CD4-positive, CD25-positive, alpha-beta regulatory T cell (primary cell): ENCODE measurements at regions not wholly inside any gene's neighbourhood (a gene's known extent, or its start where the extent isn't known, plus 50 kb on each side); places are given as distances from the start of the nearest gene placed in this dataset.

ENCODE experiments used
- ATAC-seq, 2 donors: fragments of 150-1000 bp; cut with Tn5 transposase; one replicate each; pipeline ENCODE4 v1.10.0; 2021; ENCODE audit warnings: low read depth in 2 of 2, moderate number of reproducible peaks in 2 of 2, moderate library complexity in 1 of 2
- DNase-seq, 3 donors: peaks; one replicate each; pipeline versions ENCODE4 v3.0.0 to v3.0.0-alpha.2; 2012 to 2022; ENCODE audit warnings: mixed read lengths in 1 of 3
- H3K27ac ChIP-seq: one replicate; pipeline ENCODE4 v1.7.0; 2013; ENCODE audit warnings: mild to moderate bottlenecking, low read length; ENCODE audit not compliant: insufficient read depth, poor library complexity, severe bottlenecking
- H3K27me3 ChIP-seq: one replicate; pipeline ENCODE4 v1.7.0; 2013; ENCODE audit warnings: low read length; ENCODE audit not compliant: control insufficient read depth, insufficient read depth
- H3K36me3 ChIP-seq: one replicate; pipeline ENCODE4 v1.7.0; 2013; ENCODE audit warnings: mild to moderate bottlenecking, low read length, moderate library complexity; ENCODE audit not compliant: control insufficient read depth, insufficient read depth
- H3K4me1 ChIP-seq: 2 replicates; pipeline ENCODE4 v1.7.0; 2013; ENCODE audit warnings: mild to moderate bottlenecking, low read length; ENCODE audit not compliant: insufficient read depth, control insufficient read depth, poor library complexity, severe bottlenecking
- H3K4me3 ChIP-seq: one replicate; pipeline ENCODE4 v1.7.0; 2013; ENCODE audit warnings: low read depth, mild to moderate bottlenecking, low read length, moderate library complexity
- H3K9me3 ChIP-seq, 2 experiments: 1 replicate in 1 of 2; 2 replicates in 1 of 2; pipeline ENCODE4 v1.7.0; 2013; ENCODE audit warnings: low read length in 2 of 2, mild to moderate bottlenecking in 1 of 2, moderate library complexity in 1 of 2; ENCODE audit not compliant: control insufficient read depth in 2 of 2
- H3K27ac Mint-ChIP-seq, 3 donors: one replicate each; pipeline ENCODE4 v1.8.0; 2020 to 2022; ENCODE audit warnings: mild to moderate bottlenecking in 3 of 3, mixed read lengths in 3 of 3, moderate library complexity in 2 of 3
- H3K27me3 Mint-ChIP-seq: one replicate; pipeline ENCODE4 v1.8.0; 2022; ENCODE audit warnings: mild to moderate bottlenecking, mixed read lengths
- H3K36me3 Mint-ChIP-seq: one replicate; pipeline ENCODE4 v1.8.0; 2020; ENCODE audit warnings: mixed read lengths
- H3K4me1 Mint-ChIP-seq, 4 donors: one replicate each; pipeline ENCODE4 v1.8.0; 2020 to 2022; ENCODE audit warnings: mixed read lengths in 4 of 4, mild to moderate bottlenecking in 1 of 4
- H3K4me3 Mint-ChIP-seq, 4 donors: one replicate each; pipeline ENCODE4 v1.8.0; 2020 to 2022; ENCODE audit warnings: mild to moderate bottlenecking in 4 of 4, mixed read lengths in 4 of 4, moderate library complexity in 3 of 4
- H3K9me3 Mint-ChIP-seq, 7 donors: one replicate each; pipeline ENCODE4 v1.8.0; 2020 to 2022; ENCODE audit warnings: mixed read lengths in 7 of 7, mild to moderate bottlenecking in 3 of 7, moderate library complexity in 2 of 7

DNA sequence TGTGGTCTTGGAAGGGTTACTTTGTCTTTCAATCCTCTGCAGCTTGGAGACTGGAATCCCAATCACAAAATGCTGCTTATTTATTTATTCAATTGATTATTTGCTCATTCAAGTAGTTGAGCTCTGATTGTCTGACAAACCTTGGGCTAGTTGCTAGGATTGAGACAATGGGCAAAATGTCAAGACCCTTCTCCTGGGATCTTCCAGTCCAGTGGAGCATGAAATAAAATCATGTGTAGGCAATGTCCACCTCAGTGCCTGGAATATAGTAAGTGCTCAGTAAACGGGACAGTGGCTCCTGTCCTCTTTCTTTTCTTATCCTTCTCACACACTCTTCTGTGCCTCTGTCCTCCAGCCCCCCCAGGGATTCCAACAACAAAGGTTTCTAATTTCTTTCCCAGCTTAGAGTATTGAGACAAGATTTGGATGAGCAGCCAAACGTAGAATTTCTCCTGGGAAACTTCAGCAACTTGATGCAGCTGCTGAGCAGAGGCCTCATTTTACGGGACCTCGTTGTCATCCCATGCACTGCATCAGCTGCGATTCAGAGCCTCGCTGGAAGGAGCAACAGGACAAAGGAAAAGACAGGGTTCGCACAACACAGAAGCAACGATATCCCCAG lies 545.0 kb downstream of the SOX11 start:
- ATAC-seq (no peak), DNase-seq (no peak)
- H3K27ac ChIP-seq = no peak overlapping the region
- H3K9me3 ChIP-seq = peaks cover 0 to 3% of the 10 kb centered on the region in 2 experiments
- no peak overlapping the region for H3K4me3 ChIP-seq
- H3K4me1 ChIP-seq = no peaks in the 10 kb centered on the region
- H3K27me3 ChIP-seq = no peaks in the 10 kb centered on the region
- Mint-ChIP-seq H3K27me3 (no peaks in the 10 kb centered on the region), H3K4me3 (no peak overlapping the region), H3K27ac (no peak overlapping the region), H3K36me3 (no peaks in the 10 kb centered on the region), H3K4me1 (no peaks in the 10 kb centered on the region), H3K9me3 (peaks cover 0 to 27% (median 6%) of the 10 kb centered on the region in 7 donors)
- no peaks in the 10 kb centered on the region for H3K36me3 ChIP-seq

DNA sequence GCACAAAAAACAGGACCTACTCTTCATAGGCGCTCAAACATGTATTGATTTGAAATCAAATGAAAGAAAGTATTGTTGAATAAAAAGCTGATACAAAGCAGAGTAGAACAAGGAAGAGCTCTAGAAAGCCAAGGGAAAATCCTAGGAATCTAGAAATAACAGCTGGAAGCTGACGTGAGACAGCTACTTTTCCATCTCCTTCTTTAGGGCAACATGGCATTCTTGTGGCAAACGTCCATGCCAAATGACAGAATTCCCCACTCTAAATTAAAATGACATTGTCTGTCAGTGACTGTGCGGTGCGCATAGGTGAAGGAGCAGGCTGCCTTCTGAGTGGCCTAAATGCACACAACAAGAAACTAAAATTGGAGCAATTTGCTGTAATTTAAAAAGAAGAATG lies 557.4 kb downstream of the SOX11 start:
- H3K27me3 Mint-ChIP-seq = no peaks in the 10 kb centered on the region
- H3K36me3 Mint-ChIP-seq = no peaks in the 10 kb centered on the region
- H3K9me3 Mint-ChIP-seq = peaks cover 0 to 5% (median 3%) of the 10 kb centered on the region in 7 donors
- Histone ChIP-seq H3K27ac (no peak overlapping the region), H3K4me1 (no peaks in the 10 kb centered on the region), H3K9me3 (no peaks in the 10 kb centered on the region), H3K4me3 (no peak overlapping the region), H3K27me3 (no peaks in the 10 kb centered on the region), H3K36me3 (no peaks in the 10 kb centered on the region)
- H3K4me1 Mint-ChIP-seq = no peaks in the 10 kb centered on the region
- no peak overlapping the region for H3K4me3 Mint-ChIP-seq
- H3K27ac Mint-ChIP-seq = no peak overlapping the region
- ATAC-seq (no peak), DNase-seq (no peak)

GRCh38 chr2:6254441-6254840 lies 562.3 kb downstream of the SOX11 start:
- no peaks in the 10 kb centered on the region for H3K9me3 ChIP-seq
- Mint-ChIP-seq H3K4me3 (no peak overlapping the region), H3K27me3 (no peaks in the 10 kb centered on the region), H3K4me1 (no peaks in the 10 kb centered on the region), H3K27ac (no peak overlapping the region), H3K9me3 (peaks cover 0 to 7% (median 3%) of the 10 kb centered on the region in 7 donors), H3K36me3 (no peaks in the 10 kb centered on the region)
- no peak overlapping the region for H3K27ac ChIP-seq
- no peak for DNase-seq
- no peaks in the 10 kb centered on the region for H3K36me3 ChIP-seq
- H3K27me3 ChIP-seq = no peaks in the 10 kb centered on the region
- ATAC-seq = no peak
- no peaks in the 10 kb centered on the region for H3K4me1 ChIP-seq
- no peak overlapping the region for H3K4me3 ChIP-seq

GRCh38 chr2:6264198-6264597 lies 572.0 kb downstream of the SOX11 start:
- peaks cover 3 to 11% of the 10 kb centered on the region in 2 experiments for H3K9me3 ChIP-seq
- Mint-ChIP-seq H3K4me1 (no peaks in the 10 kb centered on the region), H3K9me3 (peaks cover 0 to 4% (median 2%) of the 10 kb centered on the region in 7 donors), H3K27me3 (no peaks in the 10 kb centered on the region), H3K36me3 (no peaks in the 10 kb centered on the region), H3K27ac (no peak overlapping the region), H3K4me3 (no peak overlapping the region)
- no peaks in the 10 kb centered on the region for H3K27me3 ChIP-seq
- no peak for ATAC-seq
- no peaks in the 10 kb centered on the region for H3K36me3 ChIP-seq
- no peak for DNase-seq
- no peaks in the 10 kb centered on the region for H3K4me1 ChIP-seq
- no peak overlapping the region for H3K27ac ChIP-seq
- no peak overlapping the region for H3K4me3 ChIP-seq

- Mint-ChIP-seq H3K36me3 (no peaks in the 10 kb centered on the region), H3K27ac (no peak overlapping the region), H3K4me1 (no peaks in the 10 kb centered on the region), H3K9me3 (peaks cover 0 to 13% (median 5%) of the 10 kb centered on the region in 7 donors), H3K27me3 (no peaks in the 10 kb centered on the region), H3K4me3 (no peak overlapping the region)
- DNase-seq (no peak), ATAC-seq (no peak)
- H3K4me3 ChIP-seq = no peak overlapping the region
- no peak overlapping the region for H3K27ac ChIP-seq
- no peaks in the 10 kb centered on the region for H3K9me3 ChIP-seq
- H3K4me1 ChIP-seq = no peaks in the 10 kb centered on the region
- H3K27me3 ChIP-seq = no peaks in the 10 kb centered on the region
- no peaks in the 10 kb centered on the region for H3K36me3 ChIP-seq
Observed at GRCh38 chr2:6281524-6281923, 584.2 kb downstream of the CMPK2 start.

DNA sequence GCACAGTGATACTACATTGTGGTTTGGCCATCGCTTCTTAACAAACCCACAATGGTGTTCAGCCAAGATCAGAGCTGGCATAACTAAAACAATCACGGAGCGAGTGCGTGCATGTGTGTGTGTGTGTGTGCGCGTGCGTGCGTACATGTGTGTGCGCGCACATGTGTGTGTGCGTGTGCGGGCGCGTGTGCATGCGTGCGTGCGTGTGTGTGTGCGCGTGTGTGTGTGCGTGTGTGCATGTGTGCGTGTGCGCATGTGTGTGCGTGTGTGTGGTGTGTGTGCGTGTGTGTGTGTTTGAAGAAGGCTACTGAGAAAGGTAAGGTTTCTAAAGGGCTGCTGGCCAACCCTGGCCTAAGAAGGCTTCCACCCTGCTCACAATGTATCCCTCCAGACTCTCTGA lies 582.4 kb downstream of the CMPK2 start:
- Histone ChIP-seq H3K4me3 (no peak overlapping the region), H3K36me3 (no peaks in the 10 kb centered on the region), H3K27me3 (no peaks in the 10 kb centered on the region), H3K9me3 (no peaks in the 10 kb centered on the region), H3K4me1 (no peaks in the 10 kb centered on the region), H3K27ac (no peak overlapping the region)
- H3K4me1 Mint-ChIP-seq = no peaks in the 10 kb centered on the region
- no peak overlapping the region for H3K27ac Mint-ChIP-seq
- H3K9me3 Mint-ChIP-seq = peaks cover 0 to 14% (median 2%) of the 10 kb centered on the region in 7 donors
- no peaks in the 10 kb centered on the region for H3K36me3 Mint-ChIP-seq
- H3K4me3 Mint-ChIP-seq = no peak overlapping the region
- ATAC-seq = no peak
- DNase-seq = no peak
- no peaks in the 10 kb centered on the region for H3K27me3 Mint-ChIP-seq

DNA sequence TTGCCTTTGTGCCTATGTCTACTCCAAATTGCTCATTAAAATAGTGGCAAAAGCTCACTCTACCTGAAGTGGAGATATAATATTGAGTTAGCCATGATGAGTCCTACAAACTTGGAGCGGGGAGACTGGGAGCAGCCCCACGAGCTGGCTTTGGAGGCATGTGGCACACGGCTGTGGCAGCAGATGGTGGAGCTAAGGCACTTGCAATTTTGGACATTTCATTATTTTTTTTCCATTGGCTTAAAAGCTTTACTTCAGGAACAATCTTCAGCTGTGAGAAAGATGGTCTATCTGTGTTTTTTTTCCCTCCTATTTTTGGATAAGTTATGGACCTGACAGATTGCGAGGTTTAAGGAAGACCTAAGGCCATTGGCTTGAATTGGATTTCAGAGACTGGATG lies 578.3 kb downstream of the CMPK2 start:
- no peaks in the 10 kb centered on the region for H3K4me1 Mint-ChIP-seq
- ATAC-seq = no peak
- Histone ChIP-seq H3K27me3 (no peaks in the 10 kb centered on the region), H3K4me1 (no peaks in the 10 kb centered on the region), H3K27ac (no peak overlapping the region), H3K36me3 (no peaks in the 10 kb centered on the region), H3K9me3 (peaks cover 0 to 10% of the 10 kb centered on the region in 2 experiments), H3K4me3 (no peak overlapping the region)
- no peaks in the 10 kb centered on the region for H3K27me3 Mint-ChIP-seq
- peaks cover 2 to 17% (median 7%) of the 10 kb centered on the region in 7 donors for H3K9me3 Mint-ChIP-seq
- H3K4me3 Mint-ChIP-seq = no peak overlapping the region
- no peak overlapping the region for H3K27ac Mint-ChIP-seq
- no peak for DNase-seq
- no peaks in the 10 kb centered on the region for H3K36me3 Mint-ChIP-seq

DNA sequence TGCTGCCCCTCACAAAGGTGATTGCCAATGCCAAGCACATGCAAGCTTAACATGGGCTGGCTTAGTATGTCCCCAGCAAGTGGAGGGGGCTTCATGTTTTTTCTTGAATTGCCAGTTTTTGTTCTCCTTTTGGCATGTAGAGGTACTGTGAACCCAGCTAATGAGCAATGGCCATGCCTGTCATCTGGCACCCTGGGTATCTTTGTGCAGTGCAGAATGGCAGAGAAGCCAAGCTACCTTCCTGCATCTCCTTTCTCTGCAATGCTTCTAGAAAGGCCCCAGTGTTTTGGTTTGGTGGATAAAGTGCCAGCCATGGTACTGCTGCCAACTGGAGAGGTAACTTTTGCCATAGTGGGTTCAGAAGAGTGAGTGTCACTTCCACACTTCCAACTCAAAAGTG lies 576.9 kb downstream of the CMPK2 start:
- Mint-ChIP-seq H3K36me3 (no peaks in the 10 kb centered on the region), H3K9me3 (peaks cover 2 to 17% (median 7%) of the 10 kb centered on the region in 7 donors), H3K27me3 (no peaks in the 10 kb centered on the region), H3K4me1 (no peaks in the 10 kb centered on the region), H3K27ac (no peak overlapping the region), H3K4me3 (no peak overlapping the region)
- Histone ChIP-seq H3K27ac (no peak overlapping the region), H3K9me3 (peaks cover 0 to 10% of the 10 kb centered on the region in 2 experiments), H3K4me1 (no peaks in the 10 kb centered on the region), H3K27me3 (no peaks in the 10 kb centered on the region), H3K4me3 (no peak overlapping the region), H3K36me3 (no peaks in the 10 kb centered on the region)
- no peak for DNase-seq
- ATAC-seq = no peak
